ENCODE measurements at regions not wholly inside any gene's neighbourhood (a gene's known extent, or its start where the extent isn't known, plus 50 kb on each side); places are given as distances from the start of the nearest gene placed in this dataset.
"Not testable (repeated sequence)": the region's sequence is repeated elsewhere in the genome, so short reads cannot be mapped to it uniquely, and the experiment has no call there.

- TF ChIP-seq CTCF, POLR2A (IDR thresholded peaks at IDR 0.05): not testable (repeated sequence)
Observed at GRCh38 chr13:66144357-66144756, 1085.8 kb downstream of the PCDH9 start.

Measured in suprapubic skin (tissue), 3 donors.